ENCODE measurements at regions not wholly inside any gene's neighbourhood (a gene's known extent, or its start where the extent isn't known, plus 50 kb on each side); places are given as distances from the start of the nearest gene placed in this dataset.

GRCh38 chr5:123706531-123706930, 194.6 kb downstream of the CSNK1G3 start:
- no peak for TF ChIP-seq SP2 (tag by site-specific recombination; IDR thresholded peaks at IDR 0.05)
- TF ChIP-seq CTCF (tag by site-specific recombination; IDR thresholded peaks at IDR 0.05), result no peak
- no peak for TF ChIP-seq ZNF23 (tag by site-specific recombination; IDR thresholded peaks at IDR 0.05; ENCODE audit: borderline replicate concordance)
- no peak for TF ChIP-seq ZNF510 (tag by site-specific recombination; IDR thresholded peaks at IDR 0.05; ENCODE audit: insufficient replicate concordance)
- no peak for TF ChIP-seq PBX3 (CRISPR knock-in tag; IDR thresholded peaks at IDR 0.05)
- TF ChIP-seq ZNF174 (tag by site-specific recombination; IDR thresholded peaks at IDR 0.05), result no peak
- TF ChIP-seq ZNF302 (tag by site-specific recombination; IDR thresholded peaks at IDR 0.05; ENCODE audit: low read depth), result no peak
- TF ChIP-seq, protein P1, sequence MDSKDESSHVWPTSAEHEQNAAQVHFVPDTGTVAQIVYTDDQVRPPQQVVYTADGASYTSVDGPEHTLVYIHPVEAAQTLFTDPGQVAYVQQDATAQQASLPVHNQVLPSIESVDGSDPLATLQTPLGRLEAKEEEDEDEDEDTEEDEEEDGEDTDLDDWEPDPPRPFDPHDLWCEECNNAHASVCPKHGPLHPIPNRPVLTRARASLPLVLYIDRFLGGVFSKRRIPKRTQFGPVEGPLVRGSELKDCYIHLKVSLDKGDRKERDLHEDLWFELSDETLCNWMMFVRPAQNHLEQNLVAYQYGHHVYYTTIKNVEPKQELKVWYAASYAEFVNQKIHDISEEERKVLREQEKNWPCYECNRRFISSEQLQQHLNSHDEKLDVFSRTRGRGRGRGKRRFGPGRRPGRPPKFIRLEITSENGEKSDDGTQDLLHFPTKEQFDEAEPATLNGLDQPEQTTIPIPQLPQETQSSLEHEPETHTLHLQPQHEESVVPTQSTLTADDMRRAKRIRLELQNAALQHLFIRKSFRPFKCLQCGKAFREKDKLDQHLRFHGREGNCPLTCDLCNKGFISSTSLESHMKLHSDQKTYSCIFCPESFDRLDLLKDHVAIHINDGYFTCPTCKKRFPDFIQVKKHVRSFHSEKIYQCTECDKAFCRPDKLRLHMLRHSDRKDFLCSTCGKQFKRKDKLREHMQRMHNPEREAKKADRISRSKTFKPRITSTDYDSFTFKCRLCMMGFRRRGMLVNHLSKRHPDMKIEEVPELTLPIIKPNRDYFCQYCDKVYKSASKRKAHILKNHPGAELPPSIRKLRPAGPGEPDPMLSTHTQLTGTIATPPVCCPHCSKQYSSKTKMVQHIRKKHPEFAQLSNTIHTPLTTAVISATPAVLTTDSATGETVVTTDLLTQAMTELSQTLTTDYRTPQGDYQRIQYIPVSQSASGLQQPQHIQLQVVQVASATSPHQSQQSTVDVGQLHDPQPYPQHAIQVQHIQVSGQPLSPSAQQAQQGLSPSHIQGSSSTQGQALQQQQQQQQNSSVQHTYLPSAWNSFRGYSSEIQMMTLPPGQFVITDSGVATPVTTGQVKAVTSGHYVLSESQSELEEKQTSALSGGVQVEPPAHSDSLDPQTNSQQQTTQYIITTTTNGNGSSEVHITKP (tag by site-specific recombination; IDR thresholded peaks at IDR 0.05), result no peak
- TF ChIP-seq TRIM28 (IDR thresholded peaks at IDR 0.05; ENCODE audit: borderline replicate concordance, low read length), result no peak
- TF ChIP-seq ZNF560 (tag by site-specific recombination; IDR thresholded peaks at IDR 0.05; ENCODE audit: borderline replicate concordance), result no peak
- no peak for TF ChIP-seq ZNF548 (tag by site-specific recombination; IDR thresholded peaks at IDR 0.05)
- TF ChIP-seq ZNF114 (tag by site-specific recombination; IDR thresholded peaks at IDR 0.05), result no peak
- TF ChIP-seq ZNF624 (tag by site-specific recombination; IDR thresholded peaks at IDR 0.05), result no peak
- TF ChIP-seq ZNF133 (tag by site-specific recombination; IDR thresholded peaks at IDR 0.05), result no peak

Data from HEK293 (cell line).